ENCODE measurements at regions not wholly inside any gene's neighbourhood (a gene's known extent, or its start where the extent isn't known, plus 50 kb on each side); places are given as distances from the start of the nearest gene placed in this dataset.

DNA sequence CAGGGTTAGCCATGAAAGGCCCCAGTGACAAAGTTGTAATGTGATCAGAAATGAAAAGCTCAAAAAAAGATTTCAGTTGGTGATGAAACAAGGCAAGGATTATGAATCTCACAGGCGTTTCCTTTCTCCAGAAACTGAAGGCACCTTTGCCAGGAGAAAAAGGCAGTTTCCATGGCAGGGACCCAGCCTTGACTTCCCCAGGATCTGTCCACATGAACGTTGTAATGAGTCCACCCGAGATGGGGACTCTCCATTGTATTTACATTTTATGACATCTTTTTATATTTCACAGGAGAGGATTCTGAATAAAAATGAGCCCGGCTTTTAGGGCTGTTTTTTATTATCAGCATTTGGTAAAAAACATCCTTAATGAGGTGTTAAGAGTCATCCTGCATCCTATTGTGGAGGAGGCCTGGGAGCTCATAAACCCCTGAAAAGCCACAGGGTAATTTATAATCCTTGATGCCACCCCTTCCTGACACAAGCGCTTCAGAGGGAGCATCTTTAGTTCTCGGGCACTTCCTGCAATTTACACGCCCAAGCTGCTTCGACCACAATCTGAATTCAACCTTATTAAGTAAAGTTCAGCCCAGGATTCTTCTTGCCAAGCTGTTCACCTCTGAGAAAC, 74.1 kb upstream of the SALL4 start:
- no peak for DNase-seq (ENCODE audit: low read depth)

DNA sequence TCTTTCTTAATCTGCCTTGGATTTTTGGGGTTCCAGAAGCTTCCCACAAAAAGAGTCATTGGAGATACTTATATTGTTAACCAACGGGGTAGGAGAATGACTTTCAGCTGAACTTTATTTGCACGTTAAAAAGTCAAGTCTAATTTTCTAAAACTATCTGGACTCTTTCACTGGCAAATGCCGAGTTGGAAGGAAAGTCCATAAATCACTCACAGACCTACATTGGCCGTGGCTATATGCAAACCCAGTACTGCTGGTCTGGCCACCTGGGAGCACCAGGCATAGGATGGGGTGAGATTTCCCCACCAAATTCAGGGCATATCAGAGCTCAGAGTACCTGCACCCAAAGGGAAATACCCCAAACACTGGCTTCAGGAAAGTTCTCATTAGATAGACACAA, 71.3 kb upstream of the SALL4 start:
- no peak for DNase-seq (ENCODE audit: low read depth)

DNA sequence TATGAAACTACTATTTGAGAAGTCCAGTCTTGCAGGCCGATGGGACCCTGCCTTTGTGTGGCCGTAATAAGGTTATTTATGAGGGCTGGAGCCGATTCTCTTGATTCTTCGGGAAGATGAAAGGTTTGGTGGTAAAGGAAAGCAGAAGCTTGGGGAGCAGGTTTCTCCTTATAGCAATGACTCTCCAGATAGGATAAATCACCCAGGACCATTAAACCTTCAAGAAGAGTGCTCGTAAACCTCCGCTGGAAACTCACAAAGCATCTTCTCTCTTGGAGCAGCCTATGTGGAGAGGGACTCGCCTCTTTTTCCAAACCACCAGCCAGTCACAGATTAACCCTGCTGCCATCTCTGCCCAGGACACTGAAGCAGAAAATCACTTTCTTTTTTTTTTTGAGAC, 69.6 kb upstream of the SALL4 start:
- peak; percentile 24 for DNase-seq (ENCODE audit: low read depth)

- no peak for DNase-seq (ENCODE audit: low read depth)
Measured at GRCh38 chr20:51869002-51869401, 66.7 kb upstream of the SALL4 start.

DNA sequence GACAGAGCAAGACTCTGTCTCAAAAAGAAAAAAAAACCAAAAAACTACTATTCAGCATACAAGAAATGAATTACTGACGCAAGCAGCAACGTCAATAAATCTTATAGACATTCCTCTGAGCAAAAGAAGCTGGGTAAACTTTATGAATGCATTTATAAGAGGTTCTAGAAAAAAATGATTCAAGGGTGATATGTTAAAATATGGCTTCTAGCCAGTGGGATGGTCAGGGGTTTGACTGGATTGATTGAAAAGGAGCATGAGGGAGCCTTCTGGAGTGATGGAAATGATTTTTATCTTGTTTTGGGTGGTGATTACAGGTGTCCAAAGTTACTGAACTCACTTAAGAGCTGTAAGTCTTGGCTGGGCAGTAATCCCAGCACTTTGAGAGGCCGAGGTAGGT, 64.9 kb upstream of the SALL4 start:
- DNase-seq (ENCODE audit: low read depth) = no peak

- no peak for DNase-seq (ENCODE audit: low read depth)
Measured at GRCh38 chr20:51864967-51865366, 62.6 kb upstream of the SALL4 start.

GRCh38 chr20:51862796-51863195, 60.5 kb upstream of the SALL4 start:
- no peak for DNase-seq (ENCODE audit: low read depth)

- no peak for DNase-seq (ENCODE audit: low read depth)
Measured at GRCh38 chr20:51861726-51862466, 59.6 kb upstream of the SALL4 start.

GRCh38 chr20:51860111-51860882, 58.0 kb upstream of the SALL4 start:
- peak; percentile 55 for DNase-seq (ENCODE audit: low read depth)

GRCh38 chr20:51856432-51856831, 54.1 kb upstream of the SALL4 start:
- DNase-seq (ENCODE audit: low read depth) = no peak

GRCh38 chr20:51854921-51855320, 52.6 kb upstream of the SALL4 start:
- DNase-seq (ENCODE audit: low read depth) = no peak

Measured in GM04504 (cell line).